ENCODE measurements at regions not wholly inside any gene's neighbourhood (a gene's known extent, or its start where the extent isn't known, plus 50 kb on each side); places are given as distances from the start of the nearest gene placed in this dataset.

DNA sequence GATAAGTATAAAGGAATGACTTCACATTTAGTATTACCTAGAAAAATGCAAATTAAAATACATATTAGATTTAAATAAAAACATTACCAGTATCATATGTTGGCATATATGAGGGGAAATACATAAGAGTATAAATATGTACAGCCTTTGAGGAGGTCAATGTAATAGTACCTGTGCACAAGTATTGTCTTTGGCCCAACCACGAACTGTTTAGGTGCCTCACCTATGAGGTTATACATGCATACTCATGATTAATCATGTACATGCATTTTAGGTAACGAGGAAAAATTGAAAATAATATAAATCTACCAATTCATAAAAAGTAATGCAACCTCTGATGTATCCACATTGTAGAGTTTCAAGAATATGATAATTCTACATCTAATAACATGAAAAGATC, 909.8 kb downstream of the METTL15 start:
- TF ChIP-seq FOXM1 (IDR thresholded peaks at IDR 0.05; ENCODE audit: borderline replicate concordance) (no peak), SUZ12 (IDR thresholded peaks at IDR 0.05) (no peak), NFRKB (IDR thresholded peaks at IDR 0.05) (no peak), FOXA1 (IDR thresholded peaks at IDR 0.05) (no peak), ELF4 (IDR thresholded peaks at IDR 0.05) (no peak), HDGF (IDR thresholded peaks at IDR 0.05; ENCODE audit: borderline replicate concordance) (no peak), ARNT (IDR thresholded peaks at IDR 0.05) (no peak), ZNF384 (IDR thresholded peaks at IDR 0.05) (no peak), TARDBP (IDR thresholded peaks at IDR 0.05) (no peak), BHLHE40 (IDR thresholded peaks at IDR 0.05; ENCODE audit: borderline replicate concordance) (no peak), LEF1 (IDR thresholded peaks at IDR 0.05; ENCODE audit: borderline replicate concordance) (no peak), SP1 (IDR thresholded peaks at IDR 0.05) (no peak)
- TF ChIP-seq, protein P1, sequence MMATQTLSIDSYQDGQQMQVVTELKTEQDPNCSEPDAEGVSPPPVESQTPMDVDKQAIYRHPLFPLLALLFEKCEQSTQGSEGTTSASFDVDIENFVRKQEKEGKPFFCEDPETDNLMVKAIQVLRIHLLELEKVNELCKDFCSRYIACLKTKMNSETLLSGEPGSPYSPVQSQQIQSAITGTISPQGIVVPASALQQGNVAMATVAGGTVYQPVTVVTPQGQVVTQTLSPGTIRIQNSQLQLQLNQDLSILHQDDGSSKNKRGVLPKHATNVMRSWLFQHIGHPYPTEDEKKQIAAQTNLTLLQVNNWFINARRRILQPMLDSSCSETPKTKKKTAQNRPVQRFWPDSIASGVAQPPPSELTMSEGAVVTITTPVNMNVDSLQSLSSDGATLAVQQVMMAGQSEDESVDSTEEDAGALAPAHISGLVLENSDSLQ (IDR thresholded peaks at IDR 0.05): no peak
